NCI-H510A treated with DMSO at 0.1 percent for 48 hours (cell line): ENCODE measurements at regions not wholly inside any gene's neighbourhood (a gene's known extent, or its start where the extent isn't known, plus 50 kb on each side); places are given as distances from the start of the nearest gene placed in this dataset.

Source experiments
- DNase-seq: peaks from one replicate; lab custom pipeline; 2025; lab: John Stamatoyannopoulos, UW

DNA sequence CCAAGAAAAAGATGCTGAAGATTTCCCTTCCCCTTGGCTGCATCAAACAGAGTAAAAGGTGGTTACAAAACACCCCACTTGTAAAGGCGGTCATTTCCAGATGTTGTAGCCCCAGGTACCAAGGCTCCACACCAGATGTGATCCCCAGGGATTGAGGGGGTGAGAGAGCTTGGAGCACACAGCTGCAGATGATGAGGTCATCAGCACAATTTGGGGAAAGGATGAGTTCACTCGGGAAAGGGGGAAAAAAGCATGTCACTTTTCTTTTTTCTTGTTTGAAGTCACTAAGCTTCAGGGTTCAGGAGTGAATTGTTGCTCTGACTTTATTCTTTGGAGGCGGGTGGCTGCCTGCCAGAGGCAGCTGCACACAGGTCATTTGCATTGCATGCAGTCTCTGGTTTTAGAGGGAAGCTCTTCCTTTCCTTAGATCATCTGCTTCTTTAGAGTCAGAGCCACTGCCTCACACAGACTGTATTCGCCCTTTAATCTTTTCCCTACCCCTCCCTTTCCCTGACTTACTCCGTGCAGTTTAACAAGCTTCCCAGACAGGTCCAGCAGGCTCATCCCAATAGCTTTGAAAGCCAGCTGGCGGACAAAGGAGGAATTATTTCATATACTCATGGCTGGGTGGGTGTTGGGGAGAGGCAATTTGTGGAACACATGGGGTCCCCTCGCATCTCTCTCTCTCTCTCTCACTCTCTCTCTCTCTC, 409.3 kb upstream of the SLC24A2 start:
- peak; percentile 6 for DNase-seq

DNA sequence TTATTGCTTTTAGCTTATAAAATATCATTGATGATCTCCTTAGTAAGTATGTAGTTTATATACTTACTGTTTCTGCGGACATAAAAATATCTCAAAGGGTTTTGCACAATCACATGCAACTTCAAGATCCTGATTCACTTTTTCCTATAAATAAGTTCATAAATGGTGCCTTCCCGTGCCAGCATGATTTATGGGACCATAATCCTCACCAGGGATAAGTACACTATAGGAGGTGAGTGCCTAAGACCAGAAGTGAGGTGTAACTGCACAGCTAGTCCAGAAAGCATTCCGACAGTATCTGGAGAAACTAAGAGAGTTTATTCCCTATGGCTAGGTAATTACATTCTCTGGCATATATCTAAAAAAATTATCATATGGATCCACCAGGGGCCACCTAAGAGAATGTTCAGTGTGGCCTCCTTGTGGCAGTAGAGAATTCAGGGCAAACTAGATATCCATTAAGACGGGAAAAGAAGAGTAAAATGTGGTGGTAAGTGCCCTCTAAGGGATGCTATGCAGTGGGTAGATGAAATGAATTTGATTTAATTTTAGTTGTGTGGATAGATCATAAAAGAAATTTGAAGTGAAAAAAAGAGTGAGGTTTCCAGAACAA, 402.5 kb upstream of the SLC24A2 start:
- DNase-seq: no peak

DNA sequence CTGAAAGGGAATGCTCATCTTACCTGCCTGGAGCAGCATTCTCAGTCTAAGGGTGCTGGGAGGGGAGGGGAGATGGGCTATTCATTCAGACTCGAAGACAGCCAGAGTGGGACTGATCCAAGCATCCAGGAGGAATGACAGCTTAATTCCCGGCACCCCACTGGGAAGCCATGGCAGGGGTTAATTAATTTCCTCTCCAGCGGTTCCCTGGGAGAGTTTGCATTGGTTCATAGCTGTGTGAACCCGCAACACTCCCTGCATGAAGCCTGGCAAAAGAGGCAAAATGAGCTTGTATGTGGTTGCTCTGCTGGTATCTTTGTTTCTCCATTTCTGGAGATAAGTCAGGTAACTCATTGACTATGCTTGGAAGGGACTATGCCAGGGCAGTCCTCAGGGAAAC, 401.0 kb upstream of the SLC24A2 start:
- DNase-seq: no peak

DNA sequence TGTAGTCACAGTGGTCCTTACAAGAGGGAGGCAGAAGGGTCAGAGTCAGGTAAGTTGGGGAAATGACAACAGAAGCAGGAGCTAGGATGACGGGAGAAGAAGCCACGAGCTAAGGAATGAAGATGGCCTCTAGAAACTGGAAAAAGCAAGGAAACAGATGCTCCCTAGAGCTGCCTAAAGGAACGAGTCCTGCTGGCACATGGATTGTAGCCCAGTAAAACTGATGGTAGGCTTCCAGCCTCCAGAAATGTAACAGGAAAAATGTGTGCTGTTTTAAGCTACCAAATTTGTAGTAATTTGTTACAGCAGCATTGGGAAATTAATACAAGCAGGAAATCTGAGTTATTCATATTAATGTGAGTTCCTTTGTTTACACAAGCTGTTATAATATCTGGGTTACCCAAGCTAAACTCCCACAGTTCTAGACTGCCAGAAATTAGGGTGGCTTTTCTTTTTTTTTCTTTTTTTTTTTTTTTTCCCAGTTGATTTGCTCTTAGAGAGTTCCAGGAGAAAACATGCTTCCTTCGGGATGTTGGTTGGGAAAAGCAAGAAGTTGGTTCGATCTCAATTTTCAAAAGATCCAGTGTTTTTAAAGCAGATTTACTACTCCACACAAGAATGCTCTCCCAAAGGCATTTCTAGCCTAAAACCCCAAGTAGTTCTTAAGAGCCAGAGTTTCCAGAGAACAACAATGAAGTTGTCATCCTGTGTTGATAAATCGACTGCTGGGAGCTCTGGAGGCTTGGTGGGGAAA, 400.0 kb upstream of the SLC24A2 start:
- DNase-seq: no peak

DNA sequence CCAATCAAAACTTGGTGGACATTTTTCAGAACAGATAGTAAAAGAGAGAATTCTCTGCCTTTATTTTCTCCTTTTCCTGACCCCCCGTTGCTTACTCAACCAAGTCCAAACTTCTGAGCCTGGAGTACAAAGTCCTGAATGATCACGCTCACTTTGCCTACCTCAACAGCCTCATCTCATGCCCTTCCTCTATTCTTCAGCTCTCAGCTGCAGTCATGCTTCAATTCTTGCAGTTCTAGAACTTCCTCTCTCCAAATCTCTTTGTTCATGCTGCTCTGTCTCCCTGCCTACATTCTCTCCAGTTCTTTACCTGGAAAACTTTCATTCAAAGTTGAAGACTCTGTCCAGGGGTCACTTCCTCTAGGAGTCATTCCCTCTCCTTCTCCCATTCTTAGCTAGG, 398.5 kb upstream of the SLC24A2 start:
- no peak for DNase-seq

DNA sequence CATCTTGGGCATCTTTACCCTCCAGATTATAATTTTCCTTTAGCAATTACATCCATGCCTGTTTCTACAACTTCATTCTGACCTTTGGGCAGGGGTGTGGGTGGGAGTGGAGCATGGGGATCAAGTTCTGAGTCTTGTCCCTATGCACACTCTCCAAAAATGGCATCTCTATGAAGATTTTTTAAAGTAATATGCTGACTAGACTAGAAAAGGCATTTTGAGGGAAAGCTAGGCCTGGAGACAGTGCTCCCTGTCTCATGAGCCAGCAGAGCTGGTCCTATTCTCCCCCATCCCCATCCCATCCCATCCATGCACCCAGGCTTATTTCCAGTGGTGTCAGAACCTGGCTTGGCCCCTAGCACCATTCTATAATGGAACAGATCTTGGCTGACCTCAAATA, 398.0 kb upstream of the SLC24A2 start:
- DNase-seq: no peak

DNA sequence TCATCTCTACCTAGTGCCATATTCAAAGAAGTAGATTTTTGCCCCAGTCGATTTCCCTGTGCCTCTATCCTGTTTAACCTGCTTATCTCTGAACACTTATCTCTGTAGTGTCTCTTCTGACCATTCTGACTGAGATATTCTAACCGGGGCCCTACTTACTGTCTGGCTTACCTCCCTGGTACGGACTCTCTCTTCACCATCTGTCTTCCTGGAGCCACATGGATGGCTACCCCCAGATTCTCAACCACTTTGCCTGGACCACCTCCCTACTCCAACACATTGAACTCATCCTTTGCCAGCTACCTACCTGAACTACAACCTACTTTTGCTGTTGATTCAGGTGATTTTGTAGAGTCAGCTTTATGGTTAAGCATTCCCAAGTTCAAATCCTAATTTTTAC, 397.4 kb upstream of the SLC24A2 start:
- no peak for DNase-seq

DNA sequence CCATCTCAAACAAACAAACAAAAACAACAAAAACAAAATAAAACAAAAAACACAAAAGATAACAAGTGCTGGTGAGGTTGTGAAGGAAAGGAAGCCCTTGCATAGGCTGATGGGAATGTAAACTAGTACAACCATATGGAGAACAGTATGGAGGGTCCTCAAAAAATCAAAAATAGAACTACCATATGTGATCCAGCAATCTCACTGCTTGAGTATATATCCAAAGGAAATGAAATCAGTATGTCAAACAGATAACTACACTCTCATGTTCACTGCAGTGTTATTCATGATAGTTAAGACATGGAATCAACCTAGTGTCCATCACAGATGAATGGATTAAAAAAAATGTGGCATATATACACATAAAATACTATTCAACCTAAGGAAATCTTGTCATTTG, 395.7 kb upstream of the SLC24A2 start:
- no peak for DNase-seq

DNA sequence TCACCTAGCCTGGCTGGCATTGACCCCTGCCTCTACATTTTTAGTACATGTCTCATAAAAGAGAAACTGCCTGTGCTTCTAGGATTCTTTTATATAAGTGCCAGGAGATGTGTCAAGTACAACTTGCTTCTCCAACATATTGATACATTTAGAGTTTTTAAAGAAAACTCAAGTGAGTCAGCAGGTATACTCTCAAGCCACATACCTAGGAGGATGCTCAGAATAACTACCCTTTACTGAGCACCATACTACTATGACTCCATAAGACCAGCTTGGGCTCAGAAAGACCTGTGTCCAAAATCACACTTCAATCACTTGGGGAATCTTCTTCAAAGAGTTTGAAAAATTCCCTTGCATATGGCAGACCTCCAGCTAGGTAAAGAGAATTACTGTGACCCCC, 389.8 kb upstream of the SLC24A2 start:
- no peak for DNase-seq

DNA sequence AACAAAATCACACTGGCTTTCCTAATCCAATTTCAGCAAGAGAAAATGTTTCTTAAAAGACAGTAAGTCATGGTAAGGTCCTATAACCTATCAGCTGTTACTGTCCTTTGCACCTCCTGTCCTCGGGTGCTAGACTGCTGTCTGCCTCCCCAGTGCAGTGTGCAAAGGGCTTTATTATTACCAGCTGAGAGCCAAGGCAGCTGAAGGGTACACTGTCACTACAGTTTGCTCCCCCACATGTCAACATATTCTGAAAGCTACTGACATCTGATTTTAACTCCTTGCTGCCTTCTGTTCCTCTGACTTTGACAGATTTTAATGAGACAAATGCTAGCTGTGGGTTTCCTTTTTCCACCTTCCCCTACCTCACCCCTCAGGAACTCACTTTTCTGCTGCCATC, 389.4 kb upstream of the SLC24A2 start:
- DNase-seq: no peak

DNA sequence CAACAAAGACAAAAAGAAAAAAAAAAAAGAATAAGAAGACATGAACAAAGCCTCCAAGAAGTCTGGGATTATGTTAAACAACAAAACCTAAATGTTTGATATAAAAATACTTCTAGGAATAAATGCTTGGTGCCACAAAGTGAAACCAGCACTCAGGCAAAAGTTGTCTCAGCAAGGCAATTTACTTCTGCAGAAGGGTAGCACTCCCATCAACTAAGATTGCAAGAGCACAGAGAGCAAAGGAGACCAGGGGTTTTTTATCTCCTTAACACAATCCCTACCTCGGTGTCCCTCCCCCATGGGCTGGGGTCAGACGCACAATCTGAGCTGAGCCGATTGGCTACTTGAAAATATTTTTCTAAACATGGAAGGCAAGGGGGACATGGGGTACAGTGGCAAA, 381.3 kb upstream of the SLC24A2 start:
- DNase-seq: no peak

DNA sequence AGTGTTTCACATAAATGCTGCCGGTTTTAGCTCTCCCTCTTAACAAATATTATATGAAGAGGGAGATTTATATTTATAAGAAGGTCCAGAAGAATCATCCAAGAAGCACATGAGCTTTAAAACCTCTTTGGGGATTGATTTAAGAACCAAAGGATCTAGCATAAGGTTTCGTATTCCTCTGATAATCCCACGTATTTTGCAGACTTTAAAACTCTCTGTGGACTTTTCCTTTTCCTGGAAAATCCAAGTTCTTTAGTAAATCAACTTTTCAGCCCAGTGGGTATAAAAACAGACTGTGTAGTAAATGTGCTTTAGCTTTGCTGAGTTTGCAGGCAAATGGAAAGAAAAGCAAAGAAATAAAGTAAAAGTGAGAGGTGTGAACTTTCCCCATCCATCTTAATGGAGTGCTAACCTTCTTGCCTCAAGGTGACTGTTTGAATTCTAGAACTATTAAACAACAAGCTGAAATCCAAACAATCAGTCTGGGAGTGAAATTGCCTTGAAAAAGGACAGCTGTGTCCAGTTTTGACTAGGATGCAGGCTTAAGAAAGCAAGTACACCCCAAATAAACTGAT, 363.4 kb upstream of the SLC24A2 start:
- DNase-seq: no peak

DNA sequence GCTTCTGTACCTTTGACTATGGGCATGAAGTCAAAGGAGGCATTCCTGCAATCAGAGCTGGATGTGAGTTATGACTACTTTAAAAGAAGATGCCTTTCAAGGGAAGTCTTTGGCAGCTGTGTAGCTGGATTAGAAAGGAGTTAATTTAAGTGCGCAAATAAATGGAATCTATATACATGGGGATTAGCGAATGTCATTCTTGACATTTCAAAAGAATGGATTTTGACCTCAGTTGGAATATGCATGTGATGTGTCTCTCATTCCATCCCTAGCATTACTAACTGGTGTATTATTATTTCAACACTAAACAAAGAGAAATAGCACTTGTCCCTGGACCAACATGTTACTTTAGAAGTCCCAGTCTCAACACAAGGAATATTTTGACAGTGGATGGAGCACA, 359.6 kb upstream of the SLC24A2 start:
- DNase-seq: no peak

DNA sequence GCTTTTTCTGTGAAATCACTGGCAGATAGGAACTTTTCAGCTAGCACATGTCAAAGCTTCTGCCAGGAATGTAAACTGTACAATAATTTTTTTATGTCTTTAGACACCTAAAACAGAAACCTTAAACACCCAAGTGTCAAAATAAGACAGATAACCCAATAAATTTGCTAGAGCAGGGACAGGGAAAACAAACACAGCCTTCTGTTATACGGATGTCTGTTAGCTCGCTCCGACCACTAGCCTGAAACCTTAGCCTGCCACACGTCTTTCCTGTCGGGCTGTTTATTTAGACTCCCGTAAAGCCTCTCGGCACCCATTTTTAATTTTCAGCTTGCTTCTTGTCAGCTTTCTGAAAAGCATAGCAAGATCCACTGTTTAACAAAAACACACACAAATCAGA, 355.4 kb upstream of the SLC24A2 start:
- DNase-seq: no peak

DNA sequence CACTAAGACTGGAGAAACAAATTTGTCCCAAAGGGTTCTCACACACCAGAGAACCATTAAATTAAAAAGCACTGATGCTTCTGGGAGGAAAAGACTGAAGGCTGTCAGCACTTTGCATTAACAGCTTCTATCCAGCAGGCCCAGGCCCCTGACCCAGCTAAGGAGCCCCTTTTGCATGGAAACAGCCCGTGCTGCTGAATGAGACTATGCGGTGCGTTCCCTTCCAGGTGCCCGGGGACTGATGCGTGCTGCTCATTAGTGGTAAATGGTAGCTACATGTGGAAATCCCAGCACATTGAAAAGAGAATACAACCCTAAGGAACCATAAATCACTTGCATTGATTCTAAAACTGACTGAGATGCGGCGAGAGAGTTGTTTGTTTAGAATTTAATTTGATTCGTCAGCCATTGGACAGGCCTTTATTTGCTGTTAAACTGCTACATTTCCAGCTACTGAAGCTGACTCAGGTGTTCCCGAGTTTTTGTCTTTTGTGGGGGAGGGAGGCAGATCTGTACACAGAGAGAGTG, 351.0 kb upstream of the SLC24A2 start:
- no peak for DNase-seq

DNA sequence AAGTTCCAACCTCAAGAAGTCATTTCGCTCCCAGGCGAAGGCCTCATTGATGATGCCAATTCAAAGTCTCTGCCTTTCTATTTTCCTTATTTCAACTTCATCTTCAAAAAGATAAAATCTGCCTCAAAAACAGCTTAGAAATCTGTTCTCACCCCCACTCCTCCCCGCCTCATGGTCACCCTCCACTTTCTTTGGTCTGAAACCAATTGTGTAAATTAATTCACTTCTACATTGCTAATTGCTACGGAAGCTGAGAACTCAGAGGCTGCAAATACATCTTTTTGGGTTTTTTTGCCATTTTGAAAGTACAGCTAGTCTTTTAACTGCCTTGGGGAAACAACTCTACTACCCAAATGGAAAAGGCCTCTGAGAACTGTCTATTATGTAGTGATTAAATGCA, 350.0 kb upstream of the SLC24A2 start:
- DNase-seq: no peak

DNA sequence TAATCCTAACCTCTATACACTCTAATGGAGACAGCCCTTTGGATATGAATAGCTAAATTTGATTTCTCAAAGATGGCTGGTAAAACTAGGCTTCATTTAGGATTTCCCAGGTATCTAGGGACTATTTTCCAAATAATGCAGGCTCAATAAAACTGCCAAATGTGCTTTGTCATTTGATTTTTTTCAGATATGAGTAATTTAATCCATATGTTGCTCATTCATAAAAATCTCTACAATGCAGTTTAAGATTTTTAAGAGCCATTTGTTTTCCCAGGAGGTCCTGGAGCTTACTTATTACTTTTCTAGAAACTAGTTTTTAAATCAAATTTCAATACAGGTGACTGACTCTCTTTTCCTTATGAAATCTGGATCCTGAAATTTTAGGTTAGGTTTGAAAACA, 349.3 kb upstream of the SLC24A2 start:
- DNase-seq: no peak

DNA sequence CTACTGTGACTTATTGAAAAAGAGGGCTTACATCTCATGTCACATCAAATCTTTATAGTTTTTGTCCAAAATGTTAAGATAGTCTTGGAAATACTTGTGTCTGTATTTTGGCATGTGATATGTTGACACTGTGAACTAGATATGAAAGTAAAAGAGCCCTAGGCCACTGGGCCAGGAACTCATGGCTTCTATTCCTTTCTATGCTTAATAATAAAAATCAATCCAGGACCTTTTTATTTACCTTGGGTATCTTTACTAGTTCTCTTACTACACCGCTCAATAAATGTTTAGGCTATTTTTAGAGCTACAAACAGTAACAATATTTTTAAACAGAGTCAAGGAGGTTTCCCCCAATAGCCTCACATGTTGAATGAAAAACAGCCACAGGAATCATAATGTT, 348.6 kb upstream of the SLC24A2 start:
- no peak for DNase-seq

DNA sequence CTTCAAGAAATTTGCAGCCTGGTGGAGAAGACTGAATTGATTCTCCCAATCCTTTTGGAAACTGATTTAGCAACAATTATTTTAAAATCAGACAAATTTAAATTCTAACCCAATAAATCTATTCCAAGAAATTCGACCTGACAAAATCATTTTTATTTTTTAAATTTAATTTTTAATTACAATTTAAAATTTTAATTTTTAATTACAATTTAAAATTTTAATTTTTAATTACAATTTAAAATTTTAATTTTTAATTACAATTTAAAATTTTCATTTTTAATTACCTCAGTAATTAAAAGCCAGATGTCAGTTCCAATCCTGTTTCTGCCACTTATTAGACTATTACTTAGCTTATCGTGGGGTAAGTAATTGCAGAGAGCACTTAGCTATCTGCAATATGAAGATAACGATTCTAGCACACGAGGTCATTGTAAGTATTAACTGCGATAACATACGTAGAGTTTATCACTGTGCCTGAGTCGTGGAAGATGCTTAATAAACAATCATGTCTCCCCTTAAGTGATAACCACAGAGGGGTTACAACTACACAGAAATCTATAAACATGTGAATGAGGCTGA, 346.4 kb upstream of the SLC24A2 start:
- no peak for DNase-seq

DNA sequence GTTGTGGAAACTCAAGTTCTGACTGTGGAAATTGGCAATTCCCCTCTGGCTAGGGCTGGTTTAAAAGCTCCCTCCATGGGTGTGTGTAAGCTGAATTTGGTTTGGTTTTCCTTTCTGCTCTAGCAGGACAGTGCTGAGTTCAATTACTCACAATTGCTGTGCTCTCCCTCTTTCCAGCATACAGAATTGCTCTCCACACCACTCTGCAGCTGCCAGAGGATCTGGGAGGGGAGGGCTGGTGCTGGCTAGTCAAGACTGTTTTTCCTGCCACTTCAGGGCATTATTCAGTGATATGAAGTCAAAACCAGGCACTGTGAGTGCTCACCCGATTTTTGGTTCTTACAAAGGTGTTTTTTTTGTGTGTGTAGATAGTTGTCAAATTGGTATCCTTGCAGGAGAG, 336.9 kb upstream of the SLC24A2 start:
- DNase-seq: no peak

DNA sequence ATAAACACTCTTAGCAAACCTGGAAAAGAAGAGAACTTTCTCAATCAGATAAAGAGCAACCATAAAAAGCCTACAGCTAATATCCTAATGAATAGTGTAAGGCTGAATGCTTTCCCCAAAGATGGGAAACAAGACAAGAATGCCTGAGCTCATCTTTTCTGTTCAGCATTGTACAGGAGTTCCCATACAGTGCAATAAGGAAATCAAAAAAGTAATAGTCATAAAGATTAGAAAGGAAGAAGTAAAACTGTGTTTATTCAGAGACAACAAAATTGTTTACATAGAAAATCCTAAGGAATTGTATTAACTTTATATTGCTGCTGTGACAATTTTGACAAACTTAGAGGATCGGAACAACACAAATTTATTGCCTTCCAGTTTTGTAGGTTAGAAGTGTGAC, 330.7 kb upstream of the SLC24A2 start:
- DNase-seq: no peak

DNA sequence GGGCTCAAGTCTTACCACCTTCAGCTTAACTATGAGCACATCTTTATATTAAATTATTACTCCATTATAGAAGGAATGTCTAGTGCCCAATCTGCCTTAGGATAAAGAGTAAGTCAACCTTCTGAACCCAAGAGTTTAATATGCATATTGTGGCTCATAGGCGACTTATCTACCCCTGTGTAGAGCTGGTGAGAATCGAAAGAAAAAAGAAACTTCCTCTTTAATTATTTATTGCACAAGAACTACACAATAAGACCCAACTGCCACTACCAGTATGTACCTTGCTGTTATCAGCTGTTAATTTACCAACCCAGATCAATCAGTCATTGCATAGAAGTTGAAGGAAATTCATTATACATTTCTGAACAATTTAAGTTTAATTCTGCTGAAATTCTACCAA, 329.1 kb upstream of the SLC24A2 start:
- no peak for DNase-seq

DNA sequence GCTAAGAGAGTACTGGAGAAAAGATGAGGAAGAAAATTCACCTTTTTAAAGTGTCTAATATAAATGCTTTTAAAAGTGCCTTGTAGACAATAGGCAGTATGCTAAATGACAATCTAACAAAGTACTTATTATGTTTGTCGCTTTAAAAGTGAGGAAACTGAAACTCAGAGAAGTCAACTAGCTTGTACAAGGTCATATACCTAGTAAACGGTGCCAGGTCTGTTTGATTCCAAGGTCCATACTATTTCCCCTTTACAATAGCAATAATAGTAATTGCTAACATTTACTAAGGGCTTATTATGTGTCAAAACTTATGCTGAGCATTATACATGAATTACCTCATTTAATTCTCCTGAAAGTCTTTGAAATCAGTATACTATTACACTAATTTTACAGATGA, 328.6 kb upstream of the SLC24A2 start:
- no peak for DNase-seq
